Heart left ventricle (tissue), 16 donors: ENCODE measurements at regions not wholly inside any gene's neighbourhood (a gene's known extent, or its start where the extent isn't known, plus 50 kb on each side); places are given as distances from the start of the nearest gene placed in this dataset.

ENCODE experiments used
- ATAC-seq, 4 donors: fragments of 200-7000 bp; cut with Tn5 transposase; one replicate each; pipeline ENCODE4 v1.9.1; 2020 to 2022; ENCODE audit warnings: moderate library complexity in 4 of 4, mild to moderate bottlenecking in 3 of 4, moderate number of reproducible peaks in 1 of 4
- DNase-seq, 5 donors: peaks; one replicate each; pipeline ENCODE4 v3.0.0-alpha.2; 2020
- H3K27ac ChIP-seq, 12 donors: fragments of 200-600 bp; sonication (generic) in 4 of 12; one replicate each; pipeline versions ENCODE4 v1.5.0 to v1.8.0; 2016 to 2022; ENCODE audit warnings: mild to moderate bottlenecking in 2 of 12
- H3K27me3 ChIP-seq, 9 donors: fragments of 200-600 bp; sonication (generic) in 2 of 9; one replicate each; pipeline versions ENCODE4 v1.5.1 to v1.8.0; 2016 to 2022; ENCODE audit warnings: mild to moderate bottlenecking in 3 of 9
- H3K36me3 ChIP-seq, 9 donors: fragments of 200-600 bp; sonication (generic) in 2 of 9; one replicate each; pipeline versions ENCODE4 v1.5.0 to v1.8.0; 2018 to 2022; ENCODE audit warnings: mild to moderate bottlenecking in 2 of 9
- H3K4me1 ChIP-seq, 12 donors: fragments of 200-600 bp; sonication (generic) in 4 of 12; one replicate each; pipeline versions ENCODE4 v1.5.0 to v1.8.0; 2016 to 2022; ENCODE audit warnings: mild to moderate bottlenecking in 3 of 12
- H3K4me3 ChIP-seq, 12 donors: fragments of 200-600 bp; sonication (generic) in 4 of 12; one replicate each; pipeline versions ENCODE4 v1.5.0 to v1.8.0; 2017 to 2022; ENCODE audit warnings: mild to moderate bottlenecking in 9 of 12, moderate library complexity in 4 of 12
- H3K9me3 ChIP-seq, 12 donors: fragments of 200-600 bp; sonication (generic) in 4 of 12; one replicate each; pipeline versions ENCODE4 v1.5.0 to v1.8.0; 2016 to 2022; ENCODE audit warnings: mild to moderate bottlenecking in 1 of 12
- CTCF ChIP-seq, 12 donors: fragments of 200-600 bp; sonication (generic) in 4 of 12; IDR thresholded peaks; one replicate each; pipeline versions ENCODE4 v1.5.0 to v1.8.0; 2018 to 2022; ENCODE audit warnings: antibody characterized with exemption in 12 of 12, mild to moderate bottlenecking in 5 of 12
- POLR2A ChIP-seq, 2 donors: fragments of 450-650 bp; IDR thresholded peaks; one replicate each; pipeline ENCODE4 v1.6.1; 2017; ENCODE audit warnings: antibody characterized with exemption in 2 of 2, mild to moderate bottlenecking in 2 of 2, moderate library complexity in 2 of 2
- WGBS, 4 donors: extraction: QIAGEN DNeasy Blood & Tissue Kit in 2 of 4; methylation state at CpG; one replicate each; pipeline versions ENCODE4 v1.1.5 to v1.1.7; 2013 to 2018; 5-methylcytosine and 5-hydroxymethylcytosine counted together
- intact Hi-C, 10 donors: fragments of 100-400 bp; cut with DNase I; formaldehyde crosslinking; loops; one replicate each; pipeline versions ENCODE4 v1.11.1 to v1.14.2; 2022
- donor health status: ischemic (EF 13 %, LVEDD 7.1; RV severe dilation, severe dysfunction).
- donor health status: healthy with polysubstance abuse.
- donor health status: DM: no; HTN: yes; CAD: no.
- donor health status: DM: no; HTN: no; CAD: no.
- donor health status: ischemic (EF 25% LVEDD 6.9; RV normal size, moderate dysfunction).
- donor health status: ischemic (EF 25% LVEDD 5.7; RV mildly dilated, moderate dysfunction).
- donor health status: healthy.
- donor health status: DM: yes; HTN: yes; CAD: no.
- donor health status: ischemic (EF 35%, LVEDD 5.7; RV mildly dilated, moderate dysfunction).
- donor health status: nonischemic (EF 11% LVEDD 7.7; RV severe dilation, severe dysfunction).
- donor health status: DM: yes; HTN: yes; CAD: no.
- donor health status: PGD.
- donor health status: ischemic (EF 29% LVEDD 5.4; RV normal size, mild dysfunction).
- donor health status: nonischemic (EF 23%, LVEDD 6.1; RV moderate dilation, normal function).

- Histone ChIP-seq H3K27me3 (no peaks in the 10 kb centered on the region), H3K4me3 (no peak overlapping the region), H3K4me1 (peaks cover 0 to 7% (median 0%) of the 10 kb centered on the region in 12 donors), H3K9me3 (peaks cover 0 to 15% (median 0%) of the 10 kb centered on the region in 12 donors), H3K36me3 (no peaks in the 10 kb centered on the region), H3K27ac (no peak overlapping the region)
- WGBS, 4 donors = 91 to 95% (median 93%) methylated on average over 2 of the region's 2 CpGs
- ATAC-seq = no peak
- intact Hi-C loops = loop anchor here in 1 of 10 donors (5.0 kb wide), 1 partner anchor 45 kb away; no protein-coding TSS in a partner anchor
- TF ChIP-seq CTCF (IDR thresholded peaks at IDR 0.05) = no peak
- no peak for TF ChIP-seq POLR2A (IDR thresholded peaks at IDR 0.05)
- no peak for DNase-seq
These were observed 51.1 kb upstream of the SSBP2 start for GRCh38 chr5:81802020-81802419.

- H3K4me3 ChIP-seq = no peak overlapping the region
- peaks cover 0 to 2% (median 0%) of the 10 kb centered on the region in 12 donors for H3K9me3 ChIP-seq
- no peak overlapping the region for H3K27ac ChIP-seq
- no peaks in the 10 kb centered on the region for H3K36me3 ChIP-seq
- intact Hi-C loops = loop anchor here in 1 of 10 donors (5.0 kb wide), 1 partner anchor 47 kb away; no protein-coding TSS in a partner anchor
- 26 to 44% (median 40%) methylated on average over 1 of the region's 1 CpG for WGBS, 4 donors
- no peak for TF ChIP-seq CTCF (IDR thresholded peaks at IDR 0.05)
- no peak for TF ChIP-seq POLR2A (IDR thresholded peaks at IDR 0.05)
- DNase-seq = no peak
- peaks cover 0 to 7% (median 0%) of the 10 kb centered on the region in 12 donors for H3K4me1 ChIP-seq
- no peaks in the 10 kb centered on the region for H3K27me3 ChIP-seq
- ATAC-seq = no peak
These were observed 49.9 kb upstream of the SSBP2 start for GRCh38 chr5:81800797-81801196.
